Uterus (tissue), 2 donors: ENCODE measurements at regions not wholly inside any gene's neighbourhood (a gene's known extent, or its start where the extent isn't known, plus 50 kb on each side); places are given as distances from the start of the nearest gene placed in this dataset.
"Not testable (repeated sequence)": the region's sequence is repeated elsewhere in the genome, so short reads cannot be mapped to it uniquely, and the experiment has no call there.

Experiments used
- CTCF ChIP-seq, 4 experiments: fragments of 200-600 bp in 2 of 4; fragments of 450-650 bp in 2 of 4; sonication (generic) in 2 of 4; IDR thresholded peaks; one replicate each; pipeline ENCODE4 v1.5.1; 2016 to 2019; ENCODE audit warnings: antibody characterized with exemption in 4 of 4, mild to moderate bottlenecking in 2 of 4, moderate library complexity in 1 of 4
- POLR2A ChIP-seq, 2 donors: fragments of 450-650 bp; IDR thresholded peaks; one replicate each; pipeline ENCODE4 v1.6.1; 2016; ENCODE audit warnings: antibody characterized with exemption in 2 of 2, mild to moderate bottlenecking in 1 of 2, moderate library complexity in 1 of 2

- not testable (repeated sequence) for TF ChIP-seq CTCF, POLR2A (IDR thresholded peaks at IDR 0.05)
Measured at GRCh38 chr21:9823197-9824157, 697.9 kb upstream of the TPTE start.
